ENCODE measurements at regions not wholly inside any gene's neighbourhood (a gene's known extent, or its start where the extent isn't known, plus 50 kb on each side); places are given as distances from the start of the nearest gene placed in this dataset.

DNA sequence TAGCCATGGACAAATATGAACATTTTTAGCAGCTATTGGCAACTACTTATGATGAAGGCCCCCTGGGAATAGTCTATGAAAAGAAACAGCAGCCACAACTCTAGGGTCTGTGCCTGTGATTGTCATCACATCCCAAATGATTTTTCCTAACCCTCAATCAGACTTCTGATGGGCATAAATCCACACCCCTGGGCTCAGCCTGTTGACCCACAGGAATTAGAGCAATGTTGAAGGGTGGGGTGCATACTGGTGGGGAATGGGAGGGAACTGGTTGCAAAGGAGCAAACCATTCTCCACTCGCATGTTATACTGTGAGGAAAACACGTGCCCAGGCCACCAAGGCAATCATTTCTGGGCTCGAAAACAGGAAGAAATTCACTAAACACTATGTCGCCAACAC lies 106.5 kb upstream of the CTNNB1 start:
- Histone ChIP-seq H3K4me1 (peaks cover 5 to 13% (median 7%) of the 10 kb centered on the region in 4 donors), H3K36me3 (no peaks in the 10 kb centered on the region), H3K4me3 (no peak overlapping the region), H3K9me3 (no peaks in the 10 kb centered on the region), H3K27ac (replicated peaks in 1 of 4) (no peak overlapping the region), H3K27me3 (no peaks in the 10 kb centered on the region)
- WGBS: 74% methylated on average over 4 of the region's 4 CpGs
- TF ChIP-seq, protein P1, sequence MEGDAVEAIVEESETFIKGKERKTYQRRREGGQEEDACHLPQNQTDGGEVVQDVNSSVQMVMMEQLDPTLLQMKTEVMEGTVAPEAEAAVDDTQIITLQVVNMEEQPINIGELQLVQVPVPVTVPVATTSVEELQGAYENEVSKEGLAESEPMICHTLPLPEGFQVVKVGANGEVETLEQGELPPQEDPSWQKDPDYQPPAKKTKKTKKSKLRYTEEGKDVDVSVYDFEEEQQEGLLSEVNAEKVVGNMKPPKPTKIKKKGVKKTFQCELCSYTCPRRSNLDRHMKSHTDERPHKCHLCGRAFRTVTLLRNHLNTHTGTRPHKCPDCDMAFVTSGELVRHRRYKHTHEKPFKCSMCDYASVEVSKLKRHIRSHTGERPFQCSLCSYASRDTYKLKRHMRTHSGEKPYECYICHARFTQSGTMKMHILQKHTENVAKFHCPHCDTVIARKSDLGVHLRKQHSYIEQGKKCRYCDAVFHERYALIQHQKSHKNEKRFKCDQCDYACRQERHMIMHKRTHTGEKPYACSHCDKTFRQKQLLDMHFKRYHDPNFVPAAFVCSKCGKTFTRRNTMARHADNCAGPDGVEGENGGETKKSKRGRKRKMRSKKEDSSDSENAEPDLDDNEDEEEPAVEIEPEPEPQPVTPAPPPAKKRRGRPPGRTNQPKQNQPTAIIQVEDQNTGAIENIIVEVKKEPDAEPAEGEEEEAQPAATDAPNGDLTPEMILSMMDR (IDR thresholded peaks at IDR 0.05): no peak
- TF ChIP-seq POLR2AphosphoS5 (IDR thresholded peaks at IDR 0.05) (no peak), EP300 (IDR thresholded peaks at IDR 0.05) (no peak), POLR2A (IDR thresholded peaks at IDR 0.05; ENCODE audit: low read depth) (no peak)
- no peak for DNase-seq (ENCODE audit: extremely low spot score)
- intact Hi-C loops (cut with DNase I): no loop called here

DNA sequence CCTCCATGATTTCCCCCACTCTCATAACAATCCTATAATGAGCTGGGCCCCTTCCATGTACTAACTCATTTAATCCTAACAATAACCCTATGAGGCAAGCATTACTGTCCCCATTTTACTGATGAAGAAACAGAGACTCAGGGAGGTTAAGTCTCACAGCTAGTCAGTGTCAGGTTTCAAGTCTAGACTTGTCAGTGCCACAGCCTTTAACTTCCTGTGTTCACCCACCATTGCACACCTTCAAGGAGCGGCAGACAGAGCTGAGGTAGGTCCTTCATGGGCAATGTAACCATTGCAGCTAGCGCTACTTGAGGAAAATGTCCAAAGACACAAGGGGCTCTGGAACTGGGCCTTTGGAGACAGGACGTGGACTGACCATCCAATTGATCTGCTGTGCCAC lies 105.8 kb upstream of the CTNNB1 start:
- no peak for DNase-seq (ENCODE audit: extremely low spot score)
- H3K4me1 ChIP-seq: peaks cover 3 to 9% (median 5%) of the 10 kb centered on the region in 4 donors
- WGBS: 98% methylated on average over 3 of the region's 3 CpGs
- intact Hi-C loops (cut with DNase I): no loop called here
- H3K9me3 ChIP-seq: no peaks in the 10 kb centered on the region
- no peaks in the 10 kb centered on the region for H3K27me3 ChIP-seq
- no peaks in the 10 kb centered on the region for H3K36me3 ChIP-seq
- no peak overlapping the region for H3K27ac ChIP-seq (replicated peaks in 1 of 4)
- no peak overlapping the region for H3K4me3 ChIP-seq
- no peak for TF ChIP-seq POLR2AphosphoS5 (IDR thresholded peaks at IDR 0.05)
- TF ChIP-seq POLR2A (IDR thresholded peaks at IDR 0.05; ENCODE audit: low read depth): no peak
- TF ChIP-seq EP300 (IDR thresholded peaks at IDR 0.05): no peak
- TF ChIP-seq, protein P1 (IDR thresholded peaks at IDR 0.05): no peak

DNA sequence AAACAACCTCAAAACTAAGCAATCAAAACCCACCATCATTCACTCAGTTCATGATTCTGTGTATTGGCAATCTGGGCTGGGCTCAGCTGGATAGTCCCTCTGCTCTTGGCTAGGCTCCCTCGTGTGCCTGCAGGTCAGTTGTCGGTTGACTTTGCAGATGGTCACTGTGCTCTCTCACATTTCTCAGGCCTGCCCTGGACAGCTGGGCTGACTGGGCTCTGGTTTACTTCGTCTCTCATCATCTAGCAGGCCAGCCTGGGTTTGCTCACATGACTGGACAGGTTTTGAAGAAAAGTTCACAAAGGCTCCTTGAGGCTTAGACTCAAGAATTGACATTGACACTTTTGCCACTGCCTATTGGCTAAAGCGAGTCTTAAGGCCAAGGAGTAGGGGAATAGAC lies 105.0 kb upstream of the CTNNB1 start:
- Histone ChIP-seq H3K9me3 (no peaks in the 10 kb centered on the region), H3K4me1 (peaks cover 0 to 5% (median 0%) of the 10 kb centered on the region in 4 donors), H3K27ac (replicated peaks in 1 of 4) (no peak overlapping the region), H3K4me3 (no peak overlapping the region), H3K36me3 (no peaks in the 10 kb centered on the region), H3K27me3 (no peaks in the 10 kb centered on the region)
- intact Hi-C loops (cut with DNase I): no loop called here
- WGBS: 91% methylated on average over 4 of the region's 4 CpGs
- DNase-seq (ENCODE audit: extremely low spot score): no peak
- TF ChIP-seq EP300 (IDR thresholded peaks at IDR 0.05): no peak
- no peak for TF ChIP-seq POLR2A (IDR thresholded peaks at IDR 0.05; ENCODE audit: low read depth)
- TF ChIP-seq POLR2AphosphoS5 (IDR thresholded peaks at IDR 0.05): no peak
- TF ChIP-seq, protein P1 (IDR thresholded peaks at IDR 0.05): no peak

GRCh38 chr3:41095702-41096101 lies 103.6 kb upstream of the CTNNB1 start:
- H3K27me3 ChIP-seq: no peaks in the 10 kb centered on the region
- no peak for DNase-seq (ENCODE audit: extremely low spot score)
- H3K4me1 ChIP-seq: peaks cover 0 to 5% (median 0%) of the 10 kb centered on the region in 4 donors
- H3K9me3 ChIP-seq: no peaks in the 10 kb centered on the region
- WGBS: 84% methylated on average over 8 of the region's 8 CpGs
- H3K36me3 ChIP-seq: no peaks in the 10 kb centered on the region
- H3K4me3 ChIP-seq: no peak overlapping the region
- TF ChIP-seq, protein P1 (IDR thresholded peaks at IDR 0.05): no peak
- no peak for TF ChIP-seq POLR2A (IDR thresholded peaks at IDR 0.05; ENCODE audit: low read depth)
- no peak for TF ChIP-seq POLR2AphosphoS5 (IDR thresholded peaks at IDR 0.05)
- TF ChIP-seq EP300 (IDR thresholded peaks at IDR 0.05): no peak
- no peak overlapping the region for H3K27ac ChIP-seq (replicated peaks in 1 of 4)
- intact Hi-C loops (cut with DNase I): no loop called here

GRCh38 chr3:41097896-41098496 lies 101.3 kb upstream of the CTNNB1 start:
- 86% methylated on average over 3 of the region's 3 CpGs for WGBS

More at GRCh38 chr3:41097896-41098496, 101.3 kb upstream of the CTNNB1 start:
- DNase-seq (ENCODE audit: extremely low spot score): no peak
- Histone ChIP-seq H3K4me1 (peaks cover 0 to 9% (median 0%) of the 10 kb centered on the region in 4 donors), H3K27me3 (no peaks in the 10 kb centered on the region), H3K9me3 (no peaks in the 10 kb centered on the region), H3K36me3 (no peaks in the 10 kb centered on the region), H3K27ac (replicated peaks in 1 of 4) (no peak overlapping the region), H3K4me3 (no peak overlapping the region)
- TF ChIP-seq POLR2A (IDR thresholded peaks at IDR 0.05; ENCODE audit: low read depth) (no peak), EP300 (IDR thresholded peaks at IDR 0.05) (no peak), POLR2AphosphoS5 (IDR thresholded peaks at IDR 0.05) (no peak)
- TF ChIP-seq, protein P1 (IDR thresholded peaks at IDR 0.05): no peak
- intact Hi-C loops (cut with DNase I): no loop called here
